ENCODE measurements at regions not wholly inside any gene's neighbourhood (a gene's known extent, or its start where the extent isn't known, plus 50 kb on each side); places are given as distances from the start of the nearest gene placed in this dataset.

GRCh38 chr3:63037116-63037515 lies 161.9 kb upstream of the CADPS start:
- TF ChIP-seq, protein P1, sequence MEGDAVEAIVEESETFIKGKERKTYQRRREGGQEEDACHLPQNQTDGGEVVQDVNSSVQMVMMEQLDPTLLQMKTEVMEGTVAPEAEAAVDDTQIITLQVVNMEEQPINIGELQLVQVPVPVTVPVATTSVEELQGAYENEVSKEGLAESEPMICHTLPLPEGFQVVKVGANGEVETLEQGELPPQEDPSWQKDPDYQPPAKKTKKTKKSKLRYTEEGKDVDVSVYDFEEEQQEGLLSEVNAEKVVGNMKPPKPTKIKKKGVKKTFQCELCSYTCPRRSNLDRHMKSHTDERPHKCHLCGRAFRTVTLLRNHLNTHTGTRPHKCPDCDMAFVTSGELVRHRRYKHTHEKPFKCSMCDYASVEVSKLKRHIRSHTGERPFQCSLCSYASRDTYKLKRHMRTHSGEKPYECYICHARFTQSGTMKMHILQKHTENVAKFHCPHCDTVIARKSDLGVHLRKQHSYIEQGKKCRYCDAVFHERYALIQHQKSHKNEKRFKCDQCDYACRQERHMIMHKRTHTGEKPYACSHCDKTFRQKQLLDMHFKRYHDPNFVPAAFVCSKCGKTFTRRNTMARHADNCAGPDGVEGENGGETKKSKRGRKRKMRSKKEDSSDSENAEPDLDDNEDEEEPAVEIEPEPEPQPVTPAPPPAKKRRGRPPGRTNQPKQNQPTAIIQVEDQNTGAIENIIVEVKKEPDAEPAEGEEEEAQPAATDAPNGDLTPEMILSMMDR (IDR thresholded peaks at IDR 0.05) = no peak
- TF ChIP-seq POLR2A (IDR thresholded peaks at IDR 0.05) = no peak
